Mucosa of descending colon (tissue), 3 donors: ENCODE measurements at regions not wholly inside any gene's neighbourhood (a gene's known extent, or its start where the extent isn't known, plus 50 kb on each side); places are given as distances from the start of the nearest gene placed in this dataset.

Source experiments
- ATAC-seq: fragments of 200-7000 bp; cut with Tn5 transposase; one replicate; pipeline ENCODE4 v1.9.1; 2020; ENCODE audit warnings: mild to moderate bottlenecking, moderate library complexity
- DNase-seq, 3 donors: peaks; one replicate each; pipeline ENCODE4 v3.0.0-alpha.2; 2020
- H3K36me3 ChIP-seq: fragments of 200-600 bp; one replicate; pipeline ENCODE4 v1.8.0; 2021; ENCODE audit warnings: low read depth, mild to moderate bottlenecking
- H3K4me1 ChIP-seq: fragments of 200-600 bp; one replicate; pipeline ENCODE4 v1.8.0; 2021; ENCODE audit warnings: low read depth, mild to moderate bottlenecking
- H3K4me3 ChIP-seq: fragments of 200-600 bp; one replicate; pipeline ENCODE4 v1.8.0; 2021; ENCODE audit warnings: mild to moderate bottlenecking
- H3K9me3 ChIP-seq: fragments of 200-600 bp; one replicate; pipeline ENCODE4 v1.8.0; 2021; ENCODE audit warnings: mild to moderate bottlenecking
- CTCF ChIP-seq: fragments of 200-600 bp; IDR thresholded peaks from one replicate; pipeline ENCODE4 v1.8.0; 2022; ENCODE audit warnings: antibody characterized with exemption, mild to moderate bottlenecking
- intact Hi-C, 2 donors: fragments of 100-400 bp; cut with DNase I in 1 of 2; cut with micrococcal nuclease in 1 of 2; formaldehyde crosslinking; loops; one replicate each; pipeline versions ENCODE4 v1.11.0 to v1.11.1; 2022; cut with DNase I, micrococcal nuclease
- donor health status: DM: no; HTN: no; CAD: no; lungs with moderate emphysema.
- donor health status: DM: no; HTN: no; CAD: no.
- donor health status: DM: no; HTN: yes; CAD: no.

GRCh38 chr1:93735722-93736121, 54.1 kb upstream of the BCAR3 start:
- intact Hi-C loops = no loop called here
- no peaks in the 10 kb centered on the region for H3K9me3 ChIP-seq

DNA sequence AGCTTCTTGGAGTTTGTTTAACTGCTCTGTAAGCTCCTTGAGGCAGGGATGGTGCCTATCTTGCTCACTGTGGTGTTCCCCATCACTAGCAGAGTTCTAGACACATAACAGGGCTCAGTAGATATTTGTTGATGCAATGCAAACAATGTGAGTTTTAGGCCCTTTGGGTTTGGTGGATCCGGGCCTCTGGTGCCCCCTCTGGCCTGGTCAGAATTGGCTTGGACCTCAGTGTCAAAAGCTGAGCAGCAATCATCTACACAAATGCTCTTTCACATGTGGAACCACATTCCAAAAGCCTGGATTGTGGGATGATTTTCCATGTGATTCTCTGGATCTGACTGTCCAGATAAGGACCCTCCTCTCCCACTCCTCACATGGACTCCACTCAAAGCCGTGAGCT, 53.4 kb upstream of the BCAR3 start:
- DNase-seq (no peak), ATAC-seq (no peak)
- no peak for TF ChIP-seq CTCF
- Histone ChIP-seq H3K36me3 (no peaks in the 10 kb centered on the region), H3K9me3 (no peaks in the 10 kb centered on the region), H3K4me1 (no peaks in the 10 kb centered on the region), H3K4me3 (no peak overlapping the region)
- intact Hi-C loops = no loop called here

More at GRCh38 chr1:93735722-93736121, 54.1 kb upstream of the BCAR3 start:
- DNase-seq (no peak), ATAC-seq (no peak)
- no peak overlapping the region for H3K4me3 ChIP-seq
- TF ChIP-seq CTCF = no peak
- H3K36me3 ChIP-seq = no peaks in the 10 kb centered on the region
- no peaks in the 10 kb centered on the region for H3K4me1 ChIP-seq

DNA sequence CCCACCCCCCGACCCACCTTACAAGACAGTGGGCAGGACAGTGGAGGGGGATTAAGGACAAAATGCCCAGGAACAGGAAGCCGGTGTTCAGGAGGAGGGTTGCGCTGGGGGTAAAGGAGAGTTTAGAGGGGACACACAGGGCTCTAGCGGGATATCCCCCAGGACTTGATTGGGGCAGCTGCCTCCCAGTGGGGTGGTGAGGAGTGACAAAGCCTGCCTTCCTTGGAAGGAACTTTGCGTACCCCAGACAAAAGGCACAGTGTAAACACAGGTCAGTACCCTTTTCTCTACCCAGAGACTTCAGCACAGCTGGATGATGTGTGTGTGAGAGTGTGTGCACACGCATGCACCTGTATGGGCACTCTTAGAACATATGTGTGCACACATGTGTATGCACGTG, 51.7 kb upstream of the BCAR3 start:
- Histone ChIP-seq H3K4me3 (no peak overlapping the region), H3K36me3 (no peaks in the 10 kb centered on the region), H3K9me3 (no peaks in the 10 kb centered on the region), H3K4me1 (no peaks in the 10 kb centered on the region)
- DNase-seq (no peak), ATAC-seq (no peak)
- intact Hi-C loops = no loop called here
- TF ChIP-seq CTCF = no peak

DNA sequence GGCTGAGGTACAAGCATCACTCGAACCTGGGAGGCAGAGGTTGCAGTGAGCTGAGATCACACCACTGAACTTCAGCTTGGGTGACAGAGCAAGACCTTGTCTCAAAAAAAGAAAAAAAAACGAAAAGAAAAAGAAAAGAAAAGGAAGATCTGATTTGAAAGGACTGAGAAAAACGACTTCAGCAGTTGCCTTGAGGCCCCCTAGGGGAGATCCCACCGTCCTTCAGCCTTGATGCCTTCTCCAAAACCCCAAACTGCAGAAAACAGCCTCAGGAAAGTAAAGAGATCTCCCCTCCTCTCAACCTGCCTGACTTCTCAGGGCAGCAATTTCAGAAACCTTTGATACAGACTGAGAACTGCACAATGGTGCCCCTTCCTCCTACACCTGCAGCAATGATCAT, 50.9 kb upstream of the BCAR3 start:
- Histone ChIP-seq H3K4me3 (no peak overlapping the region), H3K4me1 (no peaks in the 10 kb centered on the region), H3K9me3 (no peaks in the 10 kb centered on the region), H3K36me3 (no peaks in the 10 kb centered on the region)
- DNase-seq (no peak), ATAC-seq (no peak)
- no peak for TF ChIP-seq CTCF
- intact Hi-C loops = no loop called here
